ENCODE measurements at regions not wholly inside any gene's neighbourhood (a gene's known extent, or its start where the extent isn't known, plus 50 kb on each side); places are given as distances from the start of the nearest gene placed in this dataset.

- TF ChIP-seq CTCF (IDR thresholded peaks at IDR 0.05) = no peak
- TF ChIP-seq POLR2AphosphoS5 (IDR thresholded peaks at IDR 0.05) = no peak
- TF ChIP-seq EP300 (IDR thresholded peaks at IDR 0.05) = no peak
Observed at GRCh38 chr17:71315568-71315967, 805.3 kb upstream of the SOX9 start.

All from stomach (tissue), 4 donors.